Stomach (tissue), 4 donors: ENCODE measurements at regions not wholly inside any gene's neighbourhood (a gene's known extent, or its start where the extent isn't known, plus 50 kb on each side); places are given as distances from the start of the nearest gene placed in this dataset.

ENCODE experiments used
- EP300 ChIP-seq: sonication (generic); formaldehyde crosslinking; IDR thresholded peaks from one replicate; pipeline ENCODE4 v1.6.1; 2017; ENCODE audit warnings: antibody characterized with exemption
- POLR2A ChIP-seq, 4 donors: fragments of 450-650 bp; IDR thresholded peaks; one replicate each; pipeline ENCODE4 v1.6.1; 2016; ENCODE audit warnings: antibody characterized with exemption in 4 of 4, control low read depth in 2 of 4, mild to moderate bottlenecking in 1 of 4, moderate library complexity in 1 of 4
- POLR2AphosphoS5 ChIP-seq, 3 donors: sonication (generic); formaldehyde crosslinking; IDR thresholded peaks; one replicate each; pipeline ENCODE4 v1.6.1; 2016; ENCODE audit warnings: antibody characterized with exemption in 3 of 3
- TF ChIP-seq, protein P1 (sequence below), 7 experiments: fragments of 450-650 bp in 4 of 7; fragments of 200-600 bp in 3 of 7; sonication (generic) in 3 of 7; IDR thresholded peaks; one replicate each; pipeline ENCODE4 v1.5.1; 2016 to 2019; ENCODE audit warnings: antibody characterized with exemption in 7 of 7, control low read depth in 2 of 7, mild to moderate bottlenecking in 1 of 7

DNA sequence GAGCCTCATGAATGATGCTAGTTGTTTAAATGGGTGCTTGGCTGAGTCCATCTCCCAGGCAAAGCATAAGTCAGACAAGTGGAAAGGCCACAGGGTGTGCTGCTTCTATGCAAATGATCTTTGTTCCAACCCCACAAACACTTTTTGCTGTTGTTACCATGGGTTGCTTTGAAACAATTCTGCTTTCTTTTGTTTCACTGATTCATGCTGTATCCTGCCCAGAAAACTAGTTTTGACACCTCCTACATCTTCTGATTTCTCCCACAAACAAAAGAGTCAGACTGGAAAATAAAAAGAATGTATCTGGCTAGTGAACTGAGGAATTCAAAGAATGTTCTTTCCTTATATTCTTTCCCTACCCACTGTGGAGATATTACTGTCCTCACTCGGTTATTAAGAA is 298.6 kb downstream of the DIRAS2 start:
- no peak for TF ChIP-seq POLR2A (IDR thresholded peaks at IDR 0.05)
- TF ChIP-seq, protein P1, sequence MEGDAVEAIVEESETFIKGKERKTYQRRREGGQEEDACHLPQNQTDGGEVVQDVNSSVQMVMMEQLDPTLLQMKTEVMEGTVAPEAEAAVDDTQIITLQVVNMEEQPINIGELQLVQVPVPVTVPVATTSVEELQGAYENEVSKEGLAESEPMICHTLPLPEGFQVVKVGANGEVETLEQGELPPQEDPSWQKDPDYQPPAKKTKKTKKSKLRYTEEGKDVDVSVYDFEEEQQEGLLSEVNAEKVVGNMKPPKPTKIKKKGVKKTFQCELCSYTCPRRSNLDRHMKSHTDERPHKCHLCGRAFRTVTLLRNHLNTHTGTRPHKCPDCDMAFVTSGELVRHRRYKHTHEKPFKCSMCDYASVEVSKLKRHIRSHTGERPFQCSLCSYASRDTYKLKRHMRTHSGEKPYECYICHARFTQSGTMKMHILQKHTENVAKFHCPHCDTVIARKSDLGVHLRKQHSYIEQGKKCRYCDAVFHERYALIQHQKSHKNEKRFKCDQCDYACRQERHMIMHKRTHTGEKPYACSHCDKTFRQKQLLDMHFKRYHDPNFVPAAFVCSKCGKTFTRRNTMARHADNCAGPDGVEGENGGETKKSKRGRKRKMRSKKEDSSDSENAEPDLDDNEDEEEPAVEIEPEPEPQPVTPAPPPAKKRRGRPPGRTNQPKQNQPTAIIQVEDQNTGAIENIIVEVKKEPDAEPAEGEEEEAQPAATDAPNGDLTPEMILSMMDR (IDR thresholded peaks at IDR 0.05): no peak
- no peak for TF ChIP-seq POLR2AphosphoS5 (IDR thresholded peaks at IDR 0.05)
- TF ChIP-seq EP300: no peak
